Glutamatergic neuron (in vitro differentiated cells): ENCODE measurements at regions not wholly inside any gene's neighbourhood (a gene's known extent, or its start where the extent isn't known, plus 50 kb on each side); places are given as distances from the start of the nearest gene placed in this dataset.

Experiments
- DNase-seq: peaks from one replicate; pipeline ENCODE4 v3.0.0; 2022
- H3K27ac Mint-ChIP-seq: one replicate; pipeline ENCODE4 v1.8.0; 2020; ENCODE audit warnings: mild to moderate bottlenecking, mixed read lengths, inconsistent platforms; ENCODE audit not compliant: unreplicated experiment
- H3K27me3 Mint-ChIP-seq: one replicate; pipeline ENCODE4 v1.8.0; 2020; ENCODE audit warnings: mild to moderate bottlenecking, moderate library complexity, mixed read lengths, inconsistent platforms; ENCODE audit not compliant: unreplicated experiment
- H3K36me3 Mint-ChIP-seq: one replicate; pipeline ENCODE4 v1.8.0; 2020; ENCODE audit warnings: mild to moderate bottlenecking, mixed read lengths, inconsistent platforms; ENCODE audit not compliant: unreplicated experiment
- H3K4me1 Mint-ChIP-seq: one replicate; pipeline ENCODE4 v1.8.0; 2020; ENCODE audit warnings: mild to moderate bottlenecking, low read depth, mixed read lengths, inconsistent platforms; ENCODE audit not compliant: unreplicated experiment
- H3K4me3 Mint-ChIP-seq: one replicate; pipeline ENCODE4 v1.8.0; 2020; ENCODE audit warnings: mild to moderate bottlenecking, mixed read lengths, inconsistent platforms; ENCODE audit not compliant: unreplicated experiment
- H3K9me3 Mint-ChIP-seq: one replicate; pipeline ENCODE4 v1.8.0; 2020; ENCODE audit warnings: mild to moderate bottlenecking, moderate library complexity, mixed read lengths, inconsistent platforms; ENCODE audit not compliant: unreplicated experiment
- CTCF ChIP-seq: fragments of 200-600 bp; sonication (generic); IDR thresholded peaks from one replicate; pipeline ENCODE4 v1.5.0; 2021; ENCODE audit not compliant: partially characterized antibody, unreplicated experiment

- no peaks in the 10 kb centered on the region for H3K9me3 Mint-ChIP-seq
- no peak overlapping the region for H3K27ac Mint-ChIP-seq
- H3K36me3 Mint-ChIP-seq: peaks cover 16% of the 10 kb centered on the region
- no peaks in the 10 kb centered on the region for H3K4me1 Mint-ChIP-seq
- no peak overlapping the region for H3K4me3 Mint-ChIP-seq
- no peak for DNase-seq
- no peaks in the 10 kb centered on the region for H3K27me3 Mint-ChIP-seq
- TF ChIP-seq CTCF: no peak
Measured at GRCh38 chr9:108750661-108751215, 105.0 kb downstream of the ACTL7B start.

DNA sequence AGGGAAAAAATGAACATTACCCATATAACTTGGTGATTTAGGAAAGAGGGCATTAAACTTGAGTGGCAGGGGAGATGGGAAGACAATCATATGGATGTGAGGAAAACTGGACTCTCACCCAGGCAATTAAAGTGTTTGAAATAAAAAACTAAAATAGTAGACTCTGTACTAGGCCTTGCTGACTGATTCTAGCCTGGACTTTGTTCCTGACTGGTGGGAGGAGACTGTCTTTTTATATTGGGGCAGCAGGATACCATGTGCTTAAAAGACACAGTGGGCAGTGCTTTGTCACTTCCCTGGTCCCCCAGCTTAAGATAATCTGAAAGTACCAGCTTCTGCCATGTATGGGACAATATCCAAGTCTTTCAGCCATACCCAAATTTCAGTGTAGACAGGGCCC is 107.0 kb downstream of the ACTL7B start:
- TF ChIP-seq CTCF: no peak
- H3K4me3 Mint-ChIP-seq: no peak overlapping the region
- H3K9me3 Mint-ChIP-seq: peaks cover 9% of the 10 kb centered on the region
- DNase-seq: no peak
- H3K4me1 Mint-ChIP-seq: peaks cover 8% of the 10 kb centered on the region
- peaks cover 11% of the 10 kb centered on the region for H3K36me3 Mint-ChIP-seq
- peaks cover 6% of the 10 kb centered on the region for H3K27me3 Mint-ChIP-seq
- no peak overlapping the region for H3K27ac Mint-ChIP-seq

DNA sequence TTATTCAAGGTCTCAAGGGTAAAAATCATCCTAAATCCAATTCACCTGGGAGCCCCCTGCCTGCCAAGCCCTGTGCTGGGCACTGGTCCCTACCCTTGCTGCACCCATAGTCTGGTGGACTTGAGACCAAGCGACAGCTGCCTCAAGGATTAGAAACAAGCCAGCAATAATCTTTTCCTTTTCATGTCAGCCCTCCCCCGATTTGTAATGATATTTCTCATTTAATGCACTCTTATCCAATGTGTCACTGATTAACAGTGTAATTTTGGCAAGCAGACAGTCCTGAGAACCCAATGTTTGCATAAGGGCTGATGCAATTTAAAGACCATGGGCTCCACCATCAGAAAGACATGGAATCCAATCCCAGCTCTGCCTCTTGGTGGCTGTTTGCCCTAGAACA is 108.9 kb downstream of the ACTL7B start:
- no peak for TF ChIP-seq CTCF
- H3K36me3 Mint-ChIP-seq: no peaks in the 10 kb centered on the region
- peaks cover 13% of the 10 kb centered on the region for H3K9me3 Mint-ChIP-seq
- H3K4me1 Mint-ChIP-seq: peaks cover 14% of the 10 kb centered on the region
- H3K27ac Mint-ChIP-seq: no peak overlapping the region
- no peak for DNase-seq
- peaks cover 11% of the 10 kb centered on the region for H3K27me3 Mint-ChIP-seq
- no peak overlapping the region for H3K4me3 Mint-ChIP-seq

DNA sequence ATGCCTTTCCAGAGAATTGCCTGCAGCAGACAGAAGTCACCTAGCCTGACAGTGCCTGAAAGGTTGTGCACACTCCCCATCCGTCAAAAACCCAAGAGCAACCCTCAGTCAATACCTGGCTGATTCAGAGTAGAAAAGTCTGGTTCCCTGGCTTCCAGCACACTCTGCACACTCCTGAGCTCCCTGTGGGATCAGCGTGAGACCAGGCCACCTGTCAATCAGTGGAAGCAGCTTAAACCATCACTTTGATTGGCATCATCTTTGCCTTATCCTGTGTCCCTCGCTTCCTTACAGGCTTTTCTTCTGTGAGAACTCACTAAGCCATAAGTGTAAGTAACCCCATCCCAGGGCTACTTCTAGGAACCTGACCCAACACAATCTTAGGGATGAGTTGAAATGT is 109.8 kb downstream of the ACTL7B start:
- Mint-ChIP-seq H3K4me1 (peaks cover 14% of the 10 kb centered on the region), H3K36me3 (no peaks in the 10 kb centered on the region)
- no peak for TF ChIP-seq CTCF

DNA sequence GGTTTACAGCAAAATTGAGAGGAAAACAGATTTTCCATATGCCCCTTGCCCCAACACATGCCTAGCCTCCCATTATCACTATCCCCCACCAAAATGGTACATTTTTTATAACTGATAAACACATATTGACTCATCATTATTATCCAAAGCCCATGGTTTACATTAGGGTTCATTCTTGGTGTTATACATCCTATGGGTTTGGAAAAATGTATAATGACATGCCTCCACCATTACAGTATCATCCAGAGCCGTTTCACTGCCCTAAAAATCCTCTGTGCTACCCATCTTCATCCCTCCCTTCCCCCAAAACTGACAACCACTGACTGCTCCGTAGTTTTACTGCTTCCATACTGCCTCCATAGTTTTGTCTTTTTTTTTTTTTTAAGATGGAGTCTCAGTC is 111.1 kb downstream of the ACTL7B start:
- Mint-ChIP-seq H3K36me3 (no peaks in the 10 kb centered on the region), H3K9me3 (peaks cover 13% of the 10 kb centered on the region), H3K4me3 (no peak overlapping the region), H3K4me1 (peaks cover 14% of the 10 kb centered on the region), H3K27me3 (peaks cover 11% of the 10 kb centered on the region), H3K27ac (peak overlapping the region; percentile 65)
- no peak for TF ChIP-seq CTCF
- no peak for DNase-seq

More for the DNA sequence above, 109.8 kb downstream of the ACTL7B start:
- H3K4me3 Mint-ChIP-seq: no peak overlapping the region
- H3K27me3 Mint-ChIP-seq: peaks cover 11% of the 10 kb centered on the region
- H3K9me3 Mint-ChIP-seq: peaks cover 13% of the 10 kb centered on the region
- H3K27ac Mint-ChIP-seq: no peak overlapping the region
- DNase-seq: no peak
